Esophagus squamous epithelium (tissue), 4 donors: ENCODE measurements at regions not wholly inside any gene's neighbourhood (a gene's known extent, or its start where the extent isn't known, plus 50 kb on each side); places are given as distances from the start of the nearest gene placed in this dataset.

ENCODE experiments used
- CTCF ChIP-seq, 6 experiments: fragments of 450-650 bp in 4 of 6; fragments of 200-600 bp in 2 of 6; sonication (generic) in 2 of 6; IDR thresholded peaks; one replicate each; pipeline ENCODE4 v1.5.1; 2016 to 2019; ENCODE audit warnings: antibody characterized with exemption in 6 of 6, mild to moderate bottlenecking in 4 of 6, moderate library complexity in 4 of 6
- POLR2A ChIP-seq, 4 donors: fragments of 450-650 bp; IDR thresholded peaks; one replicate each; pipeline ENCODE4 v1.6.1; 2017; ENCODE audit warnings: antibody characterized with exemption in 4 of 4, mild to moderate bottlenecking in 4 of 4, moderate library complexity in 3 of 4

GRCh38 chr2:138217975-138218374 is 253.7 kb downstream of the HNMT start:
- TF ChIP-seq CTCF (IDR thresholded peaks at IDR 0.05) (no peak), POLR2A (IDR thresholded peaks at IDR 0.05) (no peak)
